HG02973 (cell line): ENCODE measurements at regions not wholly inside any gene's neighbourhood (a gene's known extent, or its start where the extent isn't known, plus 50 kb on each side); places are given as distances from the start of the nearest gene placed in this dataset.
"Not testable (repeated sequence)": the region's sequence is repeated elsewhere in the genome, so short reads cannot be mapped to it uniquely, and the experiment has no call there.

ENCODE experiments used
- ATAC-seq: cut with Tn5 transposase; IDR thresholded peaks from one replicate; pipeline ENCODE4 v1.9.1; 2021; ENCODE audit warnings: moderate library complexity; ENCODE audit not compliant: unreplicated experiment

DNA sequence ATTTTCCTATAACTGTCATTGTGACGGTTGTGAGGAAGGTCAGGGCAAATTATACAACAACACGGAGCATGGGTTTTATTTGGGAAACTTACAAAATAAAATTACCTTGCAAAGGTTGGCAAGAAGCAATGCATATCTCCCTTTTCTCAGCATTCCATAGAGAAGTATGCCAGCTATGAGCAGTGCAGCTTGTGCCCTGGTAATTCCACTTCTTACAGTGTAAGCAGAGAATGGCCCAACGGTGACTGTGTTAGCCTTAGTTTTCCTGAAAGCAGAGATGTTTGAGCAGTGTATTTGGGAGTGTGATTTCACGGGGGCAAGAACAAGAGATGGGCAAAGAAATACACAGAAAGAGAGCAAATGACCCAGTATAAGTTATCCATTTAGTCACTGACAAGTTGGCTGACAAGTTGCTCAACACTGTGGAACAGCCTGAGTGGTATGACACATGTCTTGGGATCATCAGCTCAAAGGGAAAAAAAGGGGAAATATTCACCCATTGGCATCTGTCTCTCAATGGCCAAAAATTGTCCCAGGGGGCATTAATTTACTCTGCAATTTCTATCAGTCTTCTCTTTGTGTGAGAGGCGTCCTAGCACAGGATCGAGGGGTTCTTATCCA, 210.9 kb upstream of the NRIP1 start:
- ATAC-seq = no peak

DNA sequence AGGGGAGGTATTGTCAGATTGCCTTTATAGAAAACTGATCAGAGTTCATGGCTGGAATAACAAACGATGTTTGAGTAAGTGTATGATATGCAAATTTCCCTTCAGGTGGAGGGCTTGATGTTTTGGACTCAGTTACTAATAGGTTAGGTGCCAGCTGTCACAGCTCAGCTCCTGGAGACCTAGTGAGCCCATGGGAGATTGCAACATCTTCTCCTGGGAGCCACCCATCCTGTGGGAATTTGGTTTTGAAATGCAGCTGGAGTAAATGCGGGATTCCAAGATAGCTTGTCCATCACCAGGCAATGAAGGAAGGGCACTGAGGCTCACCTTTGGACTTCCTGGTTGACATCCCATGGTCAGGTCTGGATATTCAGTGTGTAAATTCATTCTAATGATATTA, 211.4 kb upstream of the NRIP1 start:
- no peak for ATAC-seq

GRCh38 chr21:15277466-15277865, 212.7 kb upstream of the NRIP1 start:
- ATAC-seq = no peak

GRCh38 chr21:15278279-15278678, 213.5 kb upstream of the NRIP1 start:
- ATAC-seq = no peak

DNA sequence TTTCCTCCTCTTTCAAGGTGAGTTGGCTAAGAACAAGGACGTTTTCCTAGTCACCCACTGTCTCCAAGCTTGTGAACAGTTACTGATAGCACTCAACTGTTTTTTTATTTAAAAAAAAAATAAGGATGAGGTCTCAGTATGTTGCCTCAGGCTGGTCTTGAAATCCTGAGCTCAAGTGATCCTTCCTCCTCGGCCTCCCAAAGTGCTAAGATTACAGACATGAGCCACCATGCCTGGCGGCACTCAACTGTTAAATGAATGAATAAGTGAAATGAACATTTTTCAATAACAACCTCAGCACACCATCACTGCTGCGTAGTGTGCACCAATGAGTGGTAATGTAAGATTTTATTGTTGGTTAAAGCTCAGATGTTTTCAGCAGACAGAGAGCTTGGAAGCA, 214.1 kb upstream of the NRIP1 start:
- no peak for ATAC-seq

GRCh38 chr21:15279482-15279881, 214.7 kb upstream of the NRIP1 start:
- ATAC-seq = no peak

DNA sequence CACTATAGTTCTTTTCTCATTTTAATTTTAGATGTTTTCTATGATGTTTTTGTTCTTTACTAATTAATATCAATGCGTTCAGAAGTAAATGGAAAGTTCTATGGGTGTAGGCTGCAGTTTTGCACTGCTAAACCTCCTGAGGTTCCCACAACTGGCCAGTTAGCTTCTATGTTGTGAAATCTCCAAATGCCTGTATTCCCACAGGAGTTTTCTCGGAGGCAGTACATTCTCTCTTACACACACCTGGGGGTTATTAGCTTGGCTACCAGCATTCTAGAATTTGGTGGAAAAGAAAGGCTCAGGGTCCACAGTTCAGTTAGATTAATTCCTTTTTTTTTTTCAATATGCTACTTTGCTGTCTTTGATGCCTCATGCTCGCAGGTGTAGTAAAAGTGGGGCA, 216.9 kb upstream of the NRIP1 start:
- no peak for ATAC-seq

DNA sequence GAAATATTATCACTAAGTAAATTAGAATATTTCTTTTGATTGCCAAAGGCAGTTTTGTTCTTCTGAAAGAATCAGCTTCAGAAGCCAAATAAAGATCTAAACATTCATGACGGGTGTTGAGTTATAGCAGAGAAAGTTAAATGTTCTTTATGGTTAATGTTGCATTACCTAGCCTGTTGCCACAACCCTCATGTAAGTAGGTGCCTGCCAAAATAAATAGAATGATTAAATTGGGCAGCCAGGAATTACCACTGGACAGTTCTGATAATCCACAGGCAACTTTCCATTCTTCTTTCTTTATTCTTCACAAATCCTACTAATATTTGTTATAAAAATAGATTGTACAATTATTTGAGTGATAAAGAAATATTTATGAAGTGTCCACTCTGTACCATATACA, 217.9 kb upstream of the NRIP1 start:
- no peak for ATAC-seq

- no peak for ATAC-seq
These were observed 218.3 kb upstream of the NRIP1 start for GRCh38 chr21:15283138-15283537.

- ATAC-seq = no peak
These were observed 219.0 kb upstream of the NRIP1 start for GRCh38 chr21:15283789-15284188.

- no peak for ATAC-seq
These were observed 220.8 kb upstream of the NRIP1 start for GRCh38 chr21:15285556-15285955.

DNA sequence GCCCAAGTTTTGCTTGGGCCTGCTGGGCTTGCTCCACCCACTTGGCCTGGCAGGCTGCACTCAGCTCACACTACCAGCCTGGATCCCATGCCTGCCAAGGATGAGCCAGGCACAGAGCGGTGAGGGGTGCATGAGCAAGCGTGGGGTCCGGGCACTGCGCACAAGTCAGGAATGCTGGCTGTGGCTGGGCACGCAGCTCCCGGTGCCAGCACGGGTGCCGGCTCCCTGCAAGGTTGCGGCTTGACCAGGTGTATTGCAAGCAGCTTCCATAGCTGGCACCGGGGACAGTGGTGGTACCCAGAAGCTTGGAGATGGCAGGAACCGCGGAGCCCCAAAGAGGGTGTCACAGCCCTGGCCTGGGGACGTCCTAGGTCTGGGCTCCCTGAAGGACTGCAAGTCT, 224.4 kb upstream of the NRIP1 start:
- no peak for ATAC-seq

- no peak for ATAC-seq
These were observed 225.4 kb upstream of the NRIP1 start for GRCh38 chr21:15289896-15290841.

GRCh38 chr21:15291621-15292266, 226.9 kb upstream of the NRIP1 start:
- no peak for ATAC-seq

DNA sequence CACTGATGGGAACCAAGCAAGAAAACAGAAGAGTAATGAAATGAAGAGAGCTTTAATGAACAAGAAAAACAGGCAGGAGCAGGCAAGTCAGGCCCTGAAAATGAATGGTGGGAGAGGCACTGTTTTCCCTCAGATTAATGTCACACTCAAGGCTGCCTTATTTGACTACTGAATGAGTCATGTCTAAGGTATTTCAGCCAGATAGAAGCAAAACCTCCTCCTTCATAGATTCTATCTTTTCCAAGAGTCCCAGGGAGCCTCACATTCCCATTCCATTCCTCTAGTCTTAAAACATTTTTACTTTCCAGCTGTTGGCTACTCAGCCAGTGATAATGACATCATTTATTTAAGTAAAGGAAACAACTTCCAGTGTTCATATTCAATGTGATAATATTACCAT, 228.4 kb upstream of the NRIP1 start:
- no peak for ATAC-seq

DNA sequence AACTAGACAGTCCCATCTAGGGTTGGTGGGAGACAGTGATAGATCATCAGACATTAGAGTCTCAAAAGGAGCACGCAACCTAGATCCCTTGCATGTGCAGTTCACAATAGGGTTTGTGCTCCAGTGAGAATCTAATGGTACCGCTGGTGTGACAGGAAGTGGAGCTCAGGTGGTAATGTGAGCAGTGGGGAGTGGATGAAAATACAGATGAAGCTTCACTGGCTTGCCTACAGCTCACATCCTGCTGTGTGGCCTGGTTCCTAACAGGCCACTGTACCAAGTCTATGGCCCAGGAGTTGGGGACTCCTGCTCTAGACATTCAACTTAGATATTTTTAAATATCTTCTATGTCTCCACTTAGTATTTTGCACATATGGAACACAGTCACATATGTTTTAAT, 231.1 kb upstream of the NRIP1 start:
- ATAC-seq = no peak

DNA sequence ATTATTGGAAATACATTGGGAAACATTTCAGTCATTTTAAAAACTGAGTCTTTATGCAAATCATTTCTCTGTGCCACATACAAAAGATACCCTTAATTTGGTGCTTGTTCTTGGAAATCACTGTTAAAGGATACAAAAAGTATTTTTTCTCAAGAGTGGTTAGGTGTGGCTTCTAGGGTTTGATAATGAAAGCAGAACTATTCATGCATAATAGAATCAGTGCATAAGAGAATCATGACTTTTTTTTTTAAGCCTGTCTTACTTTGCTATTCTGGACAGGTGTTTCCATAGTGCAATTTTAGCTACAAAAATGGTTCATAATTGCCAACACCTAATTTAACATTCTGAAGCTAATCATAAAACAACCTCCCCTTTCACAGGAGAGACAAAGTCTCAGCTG, 233.0 kb upstream of the NRIP1 start:
- ATAC-seq = no peak

DNA sequence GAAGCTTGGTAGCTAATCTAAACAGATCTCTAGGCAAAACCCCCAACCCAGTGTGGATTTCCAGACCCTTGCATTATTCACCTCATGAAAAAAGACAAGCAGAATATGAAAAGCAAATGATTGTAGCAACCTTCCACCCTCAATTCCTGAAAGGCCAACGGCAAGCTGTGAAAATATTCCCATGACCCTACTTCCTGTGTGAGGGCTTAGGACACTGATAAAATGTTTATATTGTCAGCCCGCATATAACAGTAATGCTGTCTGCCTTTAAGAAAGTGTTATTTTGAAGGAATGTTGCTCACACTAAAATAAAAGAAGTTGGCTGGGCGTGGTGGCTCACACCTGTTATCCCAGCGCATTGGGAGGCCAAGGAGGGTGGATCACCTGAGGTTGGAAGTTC, 233.5 kb upstream of the NRIP1 start:
- no peak for ATAC-seq

DNA sequence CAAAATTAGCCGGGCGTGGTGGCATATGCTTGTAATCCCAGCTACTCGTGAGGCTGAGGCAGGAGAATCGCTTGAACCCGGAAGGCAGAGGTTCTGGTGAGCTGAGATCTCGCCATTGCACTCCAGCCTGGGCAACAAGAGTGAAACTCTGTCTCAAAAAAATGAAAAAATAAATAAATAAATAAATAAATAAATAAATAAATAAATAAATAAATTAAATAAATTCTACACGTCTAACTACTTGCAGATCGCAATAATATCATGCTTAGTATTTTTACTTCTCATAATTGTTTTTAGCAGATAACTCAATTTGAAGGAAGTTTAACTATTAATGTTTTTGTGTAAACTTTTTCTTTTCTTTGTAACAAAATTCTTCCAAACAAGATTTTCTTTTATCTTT, 234.0 kb upstream of the NRIP1 start:
- ATAC-seq = not testable (repeated sequence)

- no peak for ATAC-seq
These were observed 235.3 kb upstream of the NRIP1 start for GRCh38 chr21:15300131-15300530.

DNA sequence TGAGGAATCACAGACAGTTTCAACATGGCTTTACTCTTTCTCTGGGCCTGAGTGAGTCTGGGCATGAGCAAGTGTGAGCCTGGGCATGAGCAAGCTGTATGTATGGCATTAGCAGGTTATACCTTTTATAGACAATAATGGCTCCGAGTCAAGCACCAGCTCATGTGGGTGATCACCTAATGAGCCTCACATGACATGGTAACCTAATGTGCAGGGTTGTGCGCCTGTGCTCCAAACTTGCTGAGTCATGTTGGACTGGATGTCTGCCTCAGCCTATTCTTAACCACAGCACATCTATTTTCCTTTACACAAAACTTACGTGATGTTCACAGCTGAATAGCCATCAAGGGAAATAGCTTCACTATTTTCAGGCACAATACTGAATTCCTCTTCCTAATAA, 236.2 kb upstream of the NRIP1 start:
- ATAC-seq = no peak

GRCh38 chr21:15301736-15302135, 236.9 kb upstream of the NRIP1 start:
- no peak for ATAC-seq
